SK-N-SH (cell line): ENCODE measurements at regions not wholly inside any gene's neighbourhood (a gene's known extent, or its start where the extent isn't known, plus 50 kb on each side); places are given as distances from the start of the nearest gene placed in this dataset.
A peak's percentile ranks its signal among the peaks of the same experiment; 100 is the strongest.

ENCODE experiments used
- CTCF ChIA-PET: fragments of 300-600, 350-600 bp; formaldehyde crosslinking; extraction: SDS; loops from one replicate; lab custom pipeline; 2021; lab: Yijun Ruan, JAX
- POLR2A ChIA-PET: fragments of 350-600 bp; sonication (Branson Sonifier 250); formaldehyde crosslinking; extraction: SDS; loops from one replicate; lab custom pipeline; 2020; ENCODE audit warnings: antibody characterized with exemption, inconsistent platforms; lab: Yijun Ruan, JAX
- DNase-seq: peaks from one replicate; pipeline ENCODE4 v3.0.0; 2012
- H2AFZ ChIP-seq: fragments of 200-600 bp; sonication (generic); 2 replicates; pipeline ENCODE4 v1.8.1; 2016; ENCODE audit warnings: antibody characterized with exemption, mild to moderate bottlenecking, low read depth
- H3F3A ChIP-seq: fragments of 200-600 bp; sonication (generic); replicated peaks from 2 replicates; pipeline ENCODE3; 2016; ENCODE audit warnings: antibody characterized with exemption, mild to moderate bottlenecking; ENCODE audit not compliant: insufficient read depth
- H3K27ac ChIP-seq, 2 experiments: fragments of 200-500 bp in 1 of 2; fragments of 200-600 bp in 1 of 2; sonication (Bioruptor generic) in 1 of 2; sonication (generic), shearing (Covaris generic) in 1 of 2; 2 replicates each; pipeline versions ENCODE4 v1.5.1 to v1.6.1; 2014 to 2016; ENCODE audit warnings: low read depth in 2 of 2, inconsistent platforms in 1 of 2, low read length in 1 of 2, mild to moderate bottlenecking in 1 of 2, mixed read lengths in 1 of 2
- H3K27me3 ChIP-seq: fragments of 200-600 bp; sonication (generic), shearing (Covaris generic); 2 replicates; pipeline ENCODE4 v1.6.1; 2016; ENCODE audit warnings: mixed run types; ENCODE audit not compliant: insufficient read depth
- H3K36me3 ChIP-seq, 2 experiments: fragments of 200-500 bp in 1 of 2; fragments of 200-600 bp in 1 of 2; sonication (Bioruptor generic) in 1 of 2; sonication (generic) in 1 of 2; replicated peaks in 1 of 2; 2 replicates each; pipeline versions ENCODE3 to v1.5.1; 2014 to 2016; ENCODE audit warnings: low read length in 1 of 2, mild to moderate bottlenecking in 1 of 2; ENCODE audit not compliant: insufficient read depth in 2 of 2, control insufficient read depth in 1 of 2
- H3K4me1 ChIP-seq, 2 experiments: fragments of 200-500 bp in 1 of 2; fragments of 200-600 bp in 1 of 2; sonication (Bioruptor generic) in 1 of 2; sonication (generic), shearing (Covaris generic) in 1 of 2; 2 replicates each; pipeline versions ENCODE4 v1.5.1 to v1.6.1; 2014 to 2016; ENCODE audit warnings: low read depth in 1 of 2, low read length in 1 of 2, mixed run types in 1 of 2; ENCODE audit not compliant: insufficient read depth in 2 of 2, control insufficient read depth in 1 of 2
- H3K4me2 ChIP-seq: fragments of 200-600 bp; sonication (generic), shearing (Covaris generic); 2 replicates; pipeline ENCODE4 v1.6.1; 2017; ENCODE audit warnings: mixed run types
- H3K4me3 ChIP-seq, 2 experiments: fragments of 200-500 bp in 1 of 2; fragments of 200-600 bp in 1 of 2; sonication (Bioruptor generic) in 1 of 2; sonication (generic), shearing (Covaris generic) in 1 of 2; 2 replicates each; pipeline versions ENCODE4 v1.5.1 to v1.8.1; 2014 to 2016; ENCODE audit warnings: low read depth in 2 of 2, inconsistent platforms in 1 of 2, low read length in 1 of 2, mild to moderate bottlenecking in 1 of 2, mixed read lengths in 1 of 2, moderate library complexity in 1 of 2
- H3K79me2 ChIP-seq: fragments of 200-600 bp; sonication (generic); 2 replicates; pipeline ENCODE4 v1.8.1; 2017; ENCODE audit warnings: mild to moderate bottlenecking; ENCODE audit not compliant: insufficient read depth
- H3K9ac ChIP-seq: fragments of 200-600 bp; sonication (generic); 2 replicates; pipeline ENCODE4 v1.6.1; 2017; ENCODE audit warnings: mixed run types
- H3K9me2 ChIP-seq: fragments of 200-600 bp; sonication (generic); 2 replicates; pipeline ENCODE4 v1.6.1; 2017; ENCODE audit warnings: mixed run types
- H3K9me3 ChIP-seq: fragments of 200-600 bp; sonication (generic); 2 replicates; pipeline ENCODE4 v1.6.1; 2017; ENCODE audit warnings: mixed run types, mild to moderate bottlenecking, moderate library complexity
- H4K20me1 ChIP-seq: fragments of 200-600 bp; sonication (generic); 2 replicates; pipeline ENCODE4 v1.6.1; 2017; ENCODE audit warnings: mild to moderate bottlenecking, mixed run types; ENCODE audit not compliant: insufficient read depth
- ELF1 ChIP-seq: IDR thresholded peaks from 2 replicates; pipeline ENCODE4 v1.4.0; 2012
- FOXM1 ChIP-seq: IDR thresholded peaks from 2 replicates; pipeline ENCODE4 v1.4.0; 2012; ENCODE audit warnings: low read depth, mild to moderate bottlenecking
- JUND ChIP-seq: IDR thresholded peaks from 2 replicates; pipeline ENCODE4 v1.4.0; 2012
- MXI1 ChIP-seq: IDR thresholded peaks from 2 replicates; pipeline ENCODE4 v1.6.1; 2012; ENCODE audit warnings: mild to moderate bottlenecking, low read depth, low read length, improper control_type of control experiment
- NFIC ChIP-seq: IDR thresholded peaks from 2 replicates; pipeline ENCODE4 v1.4.0; 2012; ENCODE audit warnings: borderline replicate concordance
- NRF1 ChIP-seq: IDR thresholded peaks from 2 replicates; pipeline ENCODE4 v1.6.1; 2012; ENCODE audit warnings: low read depth, mild to moderate bottlenecking, low read length
- RAD21 ChIP-seq: IDR thresholded peaks from 2 replicates; pipeline ENCODE4 v1.6.1; 2012; ENCODE audit warnings: mild to moderate bottlenecking, low read length
- RCOR1 ChIP-seq: fragments of 150-350 bp; IDR thresholded peaks from 2 replicates; pipeline ENCODE4 v1.6.1; 2017; ENCODE audit warnings: antibody characterized with exemption, low read length
- RFX5 ChIP-seq: IDR thresholded peaks from 2 replicates; pipeline ENCODE4 v1.6.1; 2012; ENCODE audit warnings: mild to moderate bottlenecking, improper control_type of control experiment, low read length
- SMC3 ChIP-seq: IDR thresholded peaks from 2 replicates; pipeline ENCODE4 v1.6.1; 2012; ENCODE audit warnings: low read depth, low read length, improper control_type of control experiment
- TAF1 ChIP-seq: IDR thresholded peaks from 2 replicates; pipeline ENCODE4 v1.6.1; 2012; ENCODE audit warnings: low read depth, mild to moderate bottlenecking, low read length, moderate library complexity, borderline replicate concordance
- TCF12 ChIP-seq: IDR thresholded peaks from 2 replicates; pipeline ENCODE4 v1.4.0; 2012
- TEAD4 ChIP-seq: IDR thresholded peaks from 2 replicates; pipeline ENCODE4 v1.4.0; 2012; ENCODE audit warnings: mild to moderate bottlenecking, borderline replicate concordance; ENCODE audit not compliant: insufficient read depth
- YY1 ChIP-seq: IDR thresholded peaks from 2 replicates; pipeline ENCODE4 v1.4.0; 2012; ENCODE audit warnings: low read depth, mild to moderate bottlenecking
- WGBS: methylation state at CpG from one replicate; pipeline ENCODE4 v1.1.6; 2017; ENCODE audit warnings: low lambda C conversion rate; 5-methylcytosine and 5-hydroxymethylcytosine counted together
- TF ChIP-seq, protein P1 (sequence below): fragments of 200-600 bp; sonication (generic); IDR thresholded peaks from 2 replicates; pipeline ENCODE4 v1.6.1; 2017; ENCODE audit warnings: antibody characterized with exemption, mild to moderate bottlenecking, moderate library complexity
- TF ChIP-seq, protein P2 (sequence below): fragments of 150-350 bp; IDR thresholded peaks from 2 replicates; pipeline ENCODE4 v1.6.1; 2016; ENCODE audit warnings: mild to moderate bottlenecking, low read depth, low read length
- TF ChIP-seq, protein P3 (sequence below): IDR thresholded peaks from 2 replicates; pipeline ENCODE4 v1.4.0; 2012; ENCODE audit warnings: low read depth
- TF ChIP-seq, protein P4 (sequence below): IDR thresholded peaks from 2 replicates; pipeline ENCODE4; 2012
- TF ChIP-seq, protein P5 (sequence below): IDR thresholded peaks from 2 replicates; pipeline ENCODE4 v1.4.0; 2012; ENCODE audit warnings: low read depth, borderline replicate concordance

DNA sequence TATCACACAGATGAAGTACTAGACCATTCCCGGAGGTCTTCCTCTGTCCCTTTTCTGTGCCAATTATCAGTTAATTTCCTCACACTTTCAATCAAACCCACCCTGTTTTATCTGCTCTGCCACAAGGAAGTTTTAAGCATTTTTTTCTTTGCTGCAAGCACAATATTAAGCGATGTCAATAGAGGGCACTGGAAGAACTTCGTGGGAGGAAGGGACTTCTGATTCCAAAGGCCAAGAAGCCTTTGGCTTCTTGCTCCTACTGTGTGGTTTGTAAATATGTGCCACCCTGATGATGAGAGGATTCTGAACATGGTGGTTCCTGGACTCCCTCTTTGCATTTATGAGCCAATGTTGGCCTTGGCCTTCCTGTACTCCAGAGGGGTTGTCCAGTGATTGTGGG, 1712.5 kb upstream of the C9orf72 start:
- POLR2A ChIA-PET: no interaction called here
- Histone ChIP-seq H3K4me1 (no peaks in the 10 kb centered on the region; a peak in 1 of 4 replicates), H3K4me3 (no peak overlapping the region), H3K9ac (no peak overlapping the region), H3K36me3 (no peaks in the 10 kb centered on the region), H3K9me3 (no peaks in the 10 kb centered on the region), H3K27ac (no peak overlapping the region), H3K4me2 (no peak overlapping the region), H2AFZ (peak overlapping the region; percentile 41; the same call in 1 of the 2 replicates), H3F3A (no peaks in the 10 kb centered on the region), H3K9me2 (no peaks in the 10 kb centered on the region), H3K79me2 (no peaks in the 10 kb centered on the region)
- DNase-seq: no peak
- CTCF ChIA-PET: no interaction called here
- TF ChIP-seq SMC3: peak; percentile 31; the same call in 1 of the 2 replicates
- TF ChIP-seq, protein P1, sequence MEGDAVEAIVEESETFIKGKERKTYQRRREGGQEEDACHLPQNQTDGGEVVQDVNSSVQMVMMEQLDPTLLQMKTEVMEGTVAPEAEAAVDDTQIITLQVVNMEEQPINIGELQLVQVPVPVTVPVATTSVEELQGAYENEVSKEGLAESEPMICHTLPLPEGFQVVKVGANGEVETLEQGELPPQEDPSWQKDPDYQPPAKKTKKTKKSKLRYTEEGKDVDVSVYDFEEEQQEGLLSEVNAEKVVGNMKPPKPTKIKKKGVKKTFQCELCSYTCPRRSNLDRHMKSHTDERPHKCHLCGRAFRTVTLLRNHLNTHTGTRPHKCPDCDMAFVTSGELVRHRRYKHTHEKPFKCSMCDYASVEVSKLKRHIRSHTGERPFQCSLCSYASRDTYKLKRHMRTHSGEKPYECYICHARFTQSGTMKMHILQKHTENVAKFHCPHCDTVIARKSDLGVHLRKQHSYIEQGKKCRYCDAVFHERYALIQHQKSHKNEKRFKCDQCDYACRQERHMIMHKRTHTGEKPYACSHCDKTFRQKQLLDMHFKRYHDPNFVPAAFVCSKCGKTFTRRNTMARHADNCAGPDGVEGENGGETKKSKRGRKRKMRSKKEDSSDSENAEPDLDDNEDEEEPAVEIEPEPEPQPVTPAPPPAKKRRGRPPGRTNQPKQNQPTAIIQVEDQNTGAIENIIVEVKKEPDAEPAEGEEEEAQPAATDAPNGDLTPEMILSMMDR: peak; percentile 50
- TF ChIP-seq RAD21: peak; percentile 55
- TF ChIP-seq, protein P2, sequence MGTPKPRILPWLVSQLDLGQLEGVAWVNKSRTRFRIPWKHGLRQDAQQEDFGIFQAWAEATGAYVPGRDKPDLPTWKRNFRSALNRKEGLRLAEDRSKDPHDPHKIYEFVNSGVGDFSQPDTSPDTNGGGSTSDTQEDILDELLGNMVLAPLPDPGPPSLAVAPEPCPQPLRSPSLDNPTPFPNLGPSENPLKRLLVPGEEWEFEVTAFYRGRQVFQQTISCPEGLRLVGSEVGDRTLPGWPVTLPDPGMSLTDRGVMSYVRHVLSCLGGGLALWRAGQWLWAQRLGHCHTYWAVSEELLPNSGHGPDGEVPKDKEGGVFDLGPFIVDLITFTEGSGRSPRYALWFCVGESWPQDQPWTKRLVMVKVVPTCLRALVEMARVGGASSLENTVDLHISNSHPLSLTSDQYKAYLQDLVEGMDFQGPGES: no peak
- TF ChIP-seq, all 33 proteins: peak for 3
- no peaks in the 10 kb centered on the region for H3K27me3 ChIP-seq
- H4K20me1 ChIP-seq: no peaks in the 10 kb centered on the region
- WGBS: 83% methylated on average over 3 of the region's 3 CpGs

DNA sequence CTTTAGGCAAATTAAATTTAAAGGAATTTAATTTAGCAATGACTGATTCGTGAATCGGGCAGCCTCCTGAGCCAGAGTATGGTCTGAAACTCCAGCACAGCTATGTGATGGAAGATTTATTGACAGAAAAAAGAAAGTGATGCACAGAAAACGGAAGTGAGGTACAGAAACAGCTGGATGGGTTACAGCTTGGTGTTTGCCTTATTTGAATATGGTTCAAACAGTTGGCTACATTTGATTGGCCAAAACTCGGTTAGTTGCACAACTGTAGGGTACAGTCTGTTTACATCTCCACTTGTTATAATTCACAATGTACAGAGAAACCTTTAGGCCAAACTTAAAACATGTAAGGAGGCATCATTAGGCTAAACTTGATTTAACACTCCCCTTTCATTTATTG, 1716.1 kb upstream of the C9orf72 start:
- ChIA-PET POLR2A (no interaction called here), CTCF (interaction anchor here (0.6 kb wide), 1 partner anchor 1705 kb away, joined by 3 read pairs; no protein-coding TSS in a partner anchor)
- H3K4me2 ChIP-seq: no peak overlapping the region
- no peak for DNase-seq
- H3K4me3 ChIP-seq: no peak overlapping the region
- H4K20me1 ChIP-seq: no peaks in the 10 kb centered on the region
- no peaks in the 10 kb centered on the region for H3K79me2 ChIP-seq
- H3K9ac ChIP-seq: no peak overlapping the region
- H3K27ac ChIP-seq: no peak overlapping the region
- H3F3A ChIP-seq: no peaks in the 10 kb centered on the region
- H2AFZ ChIP-seq: no peak overlapping the region
- H3K36me3 ChIP-seq: peaks cover 0 to 7% of the 10 kb centered on the region in 2 experiments
- H3K4me1 ChIP-seq: no peaks in the 10 kb centered on the region
- H3K9me2 ChIP-seq: no peaks in the 10 kb centered on the region
- 81% methylated on average over 4 of the region's 4 CpGs for WGBS
- H3K27me3 ChIP-seq: no peaks in the 10 kb centered on the region
- H3K9me3 ChIP-seq: peaks cover 11% of the 10 kb centered on the region
- TF ChIP-seq, protein P2: no peak
- no peak for TF ChIP-seq NFIC
- no peak for TF ChIP-seq NRF1
- TF ChIP-seq, protein P3, sequence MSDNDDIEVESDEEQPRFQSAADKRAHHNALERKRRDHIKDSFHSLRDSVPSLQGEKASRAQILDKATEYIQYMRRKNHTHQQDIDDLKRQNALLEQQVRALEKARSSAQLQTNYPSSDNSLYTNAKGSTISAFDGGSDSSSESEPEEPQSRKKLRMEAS: no peak
- TF ChIP-seq, protein P4, sequence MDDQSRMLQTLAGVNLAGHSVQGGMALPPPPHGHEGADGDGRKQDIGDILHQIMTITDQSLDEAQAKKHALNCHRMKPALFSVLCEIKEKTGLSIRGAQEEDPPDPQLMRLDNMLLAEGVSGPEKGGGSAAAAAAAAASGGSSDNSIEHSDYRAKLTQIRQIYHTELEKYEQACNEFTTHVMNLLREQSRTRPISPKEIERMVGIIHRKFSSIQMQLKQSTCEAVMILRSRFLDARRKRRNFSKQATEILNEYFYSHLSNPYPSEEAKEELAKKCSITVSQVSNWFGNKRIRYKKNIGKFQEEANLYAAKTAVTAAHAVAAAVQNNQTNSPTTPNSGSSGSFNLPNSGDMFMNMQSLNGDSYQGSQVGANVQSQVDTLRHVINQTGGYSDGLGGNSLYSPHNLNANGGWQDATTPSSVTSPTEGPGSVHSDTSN: no peak
- no peak for TF ChIP-seq RFX5
- TF ChIP-seq, protein P5, sequence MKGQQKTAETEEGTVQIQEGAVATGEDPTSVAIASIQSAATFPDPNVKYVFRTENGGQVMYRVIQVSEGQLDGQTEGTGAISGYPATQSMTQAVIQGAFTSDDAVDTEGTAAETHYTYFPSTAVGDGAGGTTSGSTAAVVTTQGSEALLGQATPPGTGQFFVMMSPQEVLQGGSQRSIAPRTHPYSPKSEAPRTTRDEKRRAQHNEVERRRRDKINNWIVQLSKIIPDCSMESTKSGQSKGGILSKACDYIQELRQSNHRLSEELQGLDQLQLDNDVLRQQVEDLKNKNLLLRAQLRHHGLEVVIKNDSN: no peak
- TF ChIP-seq RAD21: no peak
- TF ChIP-seq ELF1: no peak
- no peak for TF ChIP-seq MXI1
- TF ChIP-seq, protein P1: no peak
- TF ChIP-seq RCOR1: no peak
- no peak for TF ChIP-seq TAF1
- no peak for TF ChIP-seq SMC3
- TF ChIP-seq TCF12: no peak
- no peak for TF ChIP-seq YY1
- TF ChIP-seq FOXM1: no peak
- TF ChIP-seq JUND: no peak
- no peak for TF ChIP-seq TEAD4
